Activated CD4-positive, alpha-beta T cell treated with anti-CD3 and anti-CD28 coated beads for 36 hours (primary cell): ENCODE measurements at regions not wholly inside any gene's neighbourhood (a gene's known extent, or its start where the extent isn't known, plus 50 kb on each side); places are given as distances from the start of the nearest gene placed in this dataset.
A peak's percentile ranks its signal among the peaks of the same experiment; 100 is the strongest.

Experiments used
- ATAC-seq: fragments of 200-7000 bp; cut with Tn5 transposase; one replicate; pipeline ENCODE4 v1.10.0; 2021; ENCODE audit warnings: mild to moderate bottlenecking, moderate library complexity
- CTCF ChIA-PET: fragments of 350-600 bp; sonication (Branson Sonifier 250); formaldehyde crosslinking; loops from one replicate; lab custom pipeline; 2021; ENCODE audit warnings: antibody characterized with exemption; lab: Charles Lee
- POLR2A ChIA-PET: fragments of 350-600 bp; sonication (Branson Sonifier 250); formaldehyde crosslinking; loops from one replicate; lab custom pipeline; 2021; ENCODE audit warnings: antibody characterized with exemption, inconsistent platforms; lab: Charles Lee
- DNase-seq: peaks from one replicate; pipeline ENCODE4 v3.0.0-alpha.2; 2020
- H3K27ac Mint-ChIP-seq: one replicate; pipeline ENCODE4 v1.8.0; 2021; ENCODE audit warnings: mixed read lengths
- H3K27me3 Mint-ChIP-seq: one replicate; pipeline ENCODE4 v1.8.0; 2021; ENCODE audit warnings: mixed read lengths
- H3K36me3 Mint-ChIP-seq: one replicate; pipeline ENCODE4 v1.8.0; 2021; ENCODE audit warnings: low read depth, mixed read lengths
- H3K4me1 Mint-ChIP-seq: one replicate; pipeline ENCODE4 v1.8.0; 2021; ENCODE audit warnings: mixed read lengths
- H3K4me3 Mint-ChIP-seq: one replicate; pipeline ENCODE4 v1.8.0; 2021; ENCODE audit warnings: mild to moderate bottlenecking, moderate library complexity, mixed read lengths
- H3K9me3 Mint-ChIP-seq: one replicate; pipeline ENCODE4 v1.8.0; 2021; ENCODE audit warnings: low read depth, mixed read lengths
- intact Hi-C, 2 experiments: fragments of 100-400 bp; cut with DNase I in 1 of 2; cut with micrococcal nuclease in 1 of 2; formaldehyde crosslinking; loops; one replicate each; pipeline versions ENCODE4 v1.14.2 to v1.15.1; 2022 to 2024; cut with DNase I, micrococcal nuclease

DNA sequence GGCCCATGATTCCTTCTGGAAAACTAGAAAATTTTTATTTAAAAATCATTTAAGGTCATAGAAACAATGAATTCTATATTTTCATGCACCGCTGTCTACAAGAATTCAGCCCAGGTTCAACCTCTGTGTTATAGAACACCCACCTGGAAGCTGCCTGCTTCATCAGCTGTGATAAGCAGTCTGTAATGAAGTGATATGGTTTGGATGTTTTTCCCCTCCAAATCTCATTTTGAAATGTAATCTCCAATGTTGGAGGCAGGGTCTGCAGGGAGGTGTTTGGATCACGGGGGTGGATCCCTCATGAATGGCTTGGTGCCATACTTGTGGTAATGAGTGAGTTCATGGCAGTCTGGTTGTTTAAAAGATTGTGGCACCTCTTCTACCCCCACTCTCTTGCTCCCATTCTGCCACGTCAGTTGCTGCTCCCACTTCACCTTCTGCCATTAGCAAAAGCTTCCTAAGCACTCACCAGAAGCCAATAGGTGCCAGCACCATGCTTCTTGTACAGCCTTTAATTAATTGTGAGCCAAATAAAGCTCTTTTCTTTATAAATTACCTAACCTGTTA is 55.6 kb downstream of the MRPL32 start:
- Mint-ChIP-seq H3K9me3 (peaks cover 3% of the 10 kb centered on the region), H3K36me3 (no peaks in the 10 kb centered on the region), H3K27me3 (peaks cover 18% of the 10 kb centered on the region), H3K4me1 (no peaks in the 10 kb centered on the region), H3K27ac (no peak overlapping the region), H3K4me3 (no peak overlapping the region)
- no peak for DNase-seq
- POLR2A ChIA-PET = no interaction called here
- no peak for ATAC-seq
- CTCF ChIA-PET = no interaction called here
- intact Hi-C loops = no loop called here

DNA sequence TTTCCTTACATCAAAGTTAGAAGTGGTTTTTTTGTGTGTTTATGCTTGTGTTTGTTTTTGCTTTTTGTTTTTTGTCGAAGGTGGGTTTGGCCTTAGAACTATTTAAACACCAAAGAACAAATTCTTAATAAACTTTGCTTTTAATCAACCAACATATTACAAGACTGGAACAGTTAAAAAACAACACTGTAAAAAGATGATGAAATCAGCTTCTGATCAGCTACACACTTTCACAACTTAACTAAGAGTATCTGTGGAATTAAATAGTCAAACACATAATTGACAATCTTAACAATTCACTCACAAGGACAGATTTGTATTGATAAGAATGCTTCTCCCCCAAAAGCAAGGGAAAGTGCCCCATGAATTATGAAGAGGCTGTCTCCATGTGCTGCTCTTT is 58.8 kb downstream of the MRPL32 start:
- no peak for ATAC-seq

DNA sequence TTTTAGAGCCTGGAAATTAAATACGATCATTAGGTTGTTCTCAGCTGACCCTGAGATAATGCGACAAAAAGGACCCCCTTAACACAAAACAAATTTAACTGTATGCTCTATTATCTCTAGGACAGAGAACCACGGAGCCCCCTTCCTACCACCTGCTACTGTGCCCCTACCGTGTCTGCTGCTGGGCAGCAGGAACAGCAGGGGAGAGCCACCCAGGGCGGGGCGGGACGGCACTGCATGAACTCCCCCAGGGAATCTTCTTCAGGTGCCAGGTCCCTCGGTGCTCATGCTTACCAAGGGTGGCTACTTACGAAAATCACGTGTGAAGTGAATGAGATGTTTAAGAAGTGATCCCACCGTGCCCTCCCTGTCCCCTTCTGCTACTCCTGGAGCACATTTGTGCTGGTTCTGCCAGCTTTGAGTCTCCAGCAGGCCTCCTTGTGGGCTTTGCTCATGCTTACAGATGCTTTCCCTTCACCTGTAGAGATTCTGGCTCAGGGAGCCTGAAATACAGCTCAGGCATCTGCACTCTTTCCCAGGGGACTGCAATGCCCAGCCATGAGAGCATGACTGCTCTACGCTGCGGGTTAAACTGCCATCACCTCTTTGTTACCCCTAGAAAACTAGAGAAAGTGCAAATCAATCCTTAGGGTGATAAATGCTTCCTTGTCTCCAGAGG is 59.9 kb downstream of the MRPL32 start:
- CTCF ChIA-PET = interaction anchor here (1.1 kb wide), 1 partner anchor 10 kb away, joined by 3 read pairs; no protein-coding TSS in a partner anchor
- no peak overlapping the region for H3K27ac Mint-ChIP-seq
- peaks cover 13% of the 10 kb centered on the region for H3K27me3 Mint-ChIP-seq
- H3K4me3 Mint-ChIP-seq = no peak overlapping the region
- DNase-seq (no peak), ATAC-seq (no peak)
- intact Hi-C loops = no loop called here
- no peaks in the 10 kb centered on the region for H3K36me3 Mint-ChIP-seq
- H3K9me3 Mint-ChIP-seq = no peaks in the 10 kb centered on the region
- POLR2A ChIA-PET = no interaction called here
- no peaks in the 10 kb centered on the region for H3K4me1 Mint-ChIP-seq

More for the DNA sequence above, 58.8 kb downstream of the MRPL32 start:
- Mint-ChIP-seq H3K9me3 (no peaks in the 10 kb centered on the region), H3K27ac (no peak overlapping the region), H3K4me3 (no peak overlapping the region), H3K36me3 (no peaks in the 10 kb centered on the region), H3K27me3 (peaks cover 20% of the 10 kb centered on the region), H3K4me1 (no peaks in the 10 kb centered on the region)
- POLR2A ChIA-PET = no interaction called here
- no peak for DNase-seq
- intact Hi-C loops = no loop called here
- CTCF ChIA-PET = no interaction called here

DNA sequence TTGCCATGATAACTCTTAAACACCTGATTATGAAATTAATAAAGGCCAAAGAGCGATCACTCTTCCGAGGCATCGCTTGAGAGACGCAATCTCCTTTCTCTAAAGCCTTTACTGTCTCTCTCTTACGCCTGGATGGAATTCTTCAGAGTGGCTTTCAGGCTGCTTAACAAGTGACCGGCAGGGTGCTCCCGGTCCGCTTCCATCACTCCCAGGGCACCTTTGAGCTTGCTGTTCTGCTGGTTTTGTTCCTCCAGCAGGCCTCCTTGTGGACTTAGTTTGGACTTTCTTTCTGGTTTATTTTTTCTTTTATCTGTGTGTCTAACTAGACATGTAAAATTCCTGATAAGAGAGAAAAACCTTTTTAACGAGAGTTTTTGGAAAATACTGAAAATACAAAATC is 60.9 kb downstream of the MRPL32 start:
- intact Hi-C loops = no loop called here
- DNase-seq (no peak), ATAC-seq (no peak)
- Mint-ChIP-seq H3K4me3 (no peak overlapping the region), H3K36me3 (no peaks in the 10 kb centered on the region), H3K27me3 (peaks cover 10% of the 10 kb centered on the region), H3K9me3 (no peaks in the 10 kb centered on the region), H3K4me1 (no peaks in the 10 kb centered on the region), H3K27ac (no peak overlapping the region)
- CTCF ChIA-PET = no interaction called here
- POLR2A ChIA-PET = no interaction called here

DNA sequence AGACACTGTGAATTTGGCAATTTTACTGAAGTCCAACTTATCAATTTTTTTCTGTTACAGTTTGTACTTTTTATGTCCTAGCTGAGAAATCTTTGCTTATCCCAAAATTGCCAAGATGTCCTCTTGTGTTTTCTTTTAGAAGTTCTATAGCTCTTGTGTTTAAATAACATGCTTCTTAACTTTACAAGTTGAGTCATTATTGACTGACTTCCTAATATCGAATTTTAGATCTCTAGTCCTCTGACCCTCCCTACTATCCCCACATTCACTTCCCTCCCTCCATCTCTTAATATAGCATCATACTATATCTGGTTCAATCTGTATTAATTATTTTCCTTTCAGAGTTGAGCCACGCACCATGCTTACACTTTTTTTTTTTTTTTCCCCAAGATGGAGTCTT is 61.9 kb downstream of the MRPL32 start:
- H3K9me3 Mint-ChIP-seq = no peaks in the 10 kb centered on the region
- no peak for ATAC-seq
- CTCF ChIA-PET = no interaction called here

DNA sequence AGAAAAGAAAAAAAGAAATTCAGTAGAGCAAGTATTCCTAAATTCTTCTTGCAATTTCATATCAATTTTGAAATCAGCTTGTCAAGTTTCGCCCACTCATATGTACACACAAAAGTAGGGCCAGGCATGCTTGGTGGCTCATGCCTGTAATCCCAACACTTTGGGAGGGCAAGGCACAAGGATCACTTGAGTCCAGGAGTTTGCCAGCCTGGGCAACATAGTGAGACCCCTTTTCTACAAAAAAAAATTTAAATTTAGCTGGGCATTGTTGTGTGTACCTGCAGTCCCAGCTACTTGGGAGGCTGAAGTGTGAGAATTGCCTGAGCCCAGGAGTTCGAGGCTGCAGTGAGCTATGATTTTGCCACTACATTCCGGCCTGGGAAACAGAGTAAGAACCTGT is 65.4 kb downstream of the MRPL32 start:
- no peak for ATAC-seq
- Mint-ChIP-seq H3K27me3 (peaks cover 19% of the 10 kb centered on the region), H3K27ac (no peak overlapping the region), H3K4me3 (no peak overlapping the region), H3K36me3 (no peaks in the 10 kb centered on the region), H3K9me3 (no peaks in the 10 kb centered on the region), H3K4me1 (no peaks in the 10 kb centered on the region)
- ChIA-PET POLR2A (no interaction called here), CTCF (no interaction called here)
- intact Hi-C loops = no loop called here
- DNase-seq = no peak

More for the DNA sequence above, 61.9 kb downstream of the MRPL32 start:
- POLR2A ChIA-PET = no interaction called here
- Mint-ChIP-seq H3K27ac (no peak overlapping the region), H3K36me3 (no peaks in the 10 kb centered on the region), H3K4me3 (no peak overlapping the region), H3K27me3 (peaks cover 12% of the 10 kb centered on the region), H3K4me1 (no peaks in the 10 kb centered on the region)
- intact Hi-C loops = no loop called here
- DNase-seq = no peak

DNA sequence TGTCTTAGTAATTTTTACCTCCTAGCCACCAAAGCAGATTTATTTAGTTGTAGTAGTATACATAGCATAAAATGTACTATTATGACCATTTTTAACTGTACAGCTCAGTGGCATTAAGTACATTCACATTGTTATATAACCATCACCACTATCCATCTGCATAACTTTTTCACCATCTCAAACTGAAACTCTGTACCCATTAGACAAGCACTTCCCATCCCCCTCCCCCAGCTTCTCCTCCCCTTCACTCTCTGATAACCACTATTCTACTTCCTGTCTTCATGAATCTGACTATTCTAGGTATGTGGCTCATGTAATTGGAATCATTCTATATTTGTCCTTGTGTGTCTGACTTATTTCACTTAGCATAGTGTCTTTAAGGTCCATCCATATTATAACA is 71.9 kb downstream of the MRPL32 start:
- DNase-seq = peak; percentile 12
- CTCF ChIA-PET = interaction anchor here (0.7 kb wide), 1 partner anchor 328 kb away, joined by 3 read pairs; no protein-coding TSS in a partner anchor

DNA sequence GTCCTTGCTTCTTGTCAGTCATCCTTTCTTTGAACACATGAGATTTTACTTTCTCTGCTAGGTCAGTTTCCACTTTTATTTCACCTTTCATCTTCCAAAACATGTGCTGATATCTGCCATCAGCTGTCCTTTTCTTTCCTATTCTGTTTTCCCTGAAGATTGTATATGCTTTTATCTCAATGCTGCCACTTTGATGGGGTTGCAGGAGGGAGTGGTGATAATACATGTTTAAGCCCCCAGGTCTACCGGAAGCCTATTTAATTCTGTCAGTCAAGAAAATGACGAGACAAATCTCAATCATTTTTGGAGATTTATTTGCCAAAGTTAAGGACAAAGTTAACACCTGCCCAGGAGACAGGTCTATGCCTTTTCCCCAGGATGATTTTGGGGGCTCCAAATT is 73.8 kb downstream of the MRPL32 start:
- ChIA-PET CTCF (interaction anchor here (1.0 kb wide), 1 partner anchor 65 kb away, joined by 3 read pairs; no protein-coding TSS in a partner anchor), POLR2A (no interaction called here)
- no peak overlapping the region for H3K27ac Mint-ChIP-seq
- DNase-seq (no peak), ATAC-seq (no peak)
- no peaks in the 10 kb centered on the region for H3K36me3 Mint-ChIP-seq
- intact Hi-C loops = no loop called here
- H3K4me3 Mint-ChIP-seq = no peak overlapping the region
- H3K27me3 Mint-ChIP-seq = peaks cover 23% of the 10 kb centered on the region
- H3K4me1 Mint-ChIP-seq = peaks cover 5% of the 10 kb centered on the region
- H3K9me3 Mint-ChIP-seq = no peaks in the 10 kb centered on the region

More for the DNA sequence above, 71.9 kb downstream of the MRPL32 start:
- Mint-ChIP-seq H3K4me1 (peaks cover 5% of the 10 kb centered on the region), H3K4me3 (no peak overlapping the region), H3K27me3 (peaks cover 27% of the 10 kb centered on the region), H3K9me3 (no peaks in the 10 kb centered on the region), H3K27ac (no peak overlapping the region), H3K36me3 (no peaks in the 10 kb centered on the region)
- peak; percentile 23 for ATAC-seq
- POLR2A ChIA-PET = no interaction called here
- intact Hi-C loops = no loop called here

DNA sequence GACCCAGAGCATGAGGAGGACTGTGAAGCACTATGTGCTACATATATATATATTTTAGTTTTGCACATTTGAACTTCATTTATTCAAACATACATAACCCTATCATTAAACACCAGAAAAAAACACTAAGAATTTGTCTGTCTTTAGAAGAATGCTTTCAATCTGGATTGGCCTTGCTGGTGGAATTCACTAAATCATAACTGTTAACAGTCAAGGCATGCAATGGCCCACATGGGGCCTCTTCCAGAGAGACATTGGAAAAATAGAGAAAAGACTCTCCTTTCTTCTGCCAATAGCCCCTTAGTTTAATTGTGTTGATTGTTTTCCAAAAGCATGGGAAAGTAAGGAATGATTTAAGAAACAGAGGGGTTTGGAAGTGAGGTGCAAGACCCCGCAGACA is 77.9 kb downstream of the MRPL32 start:
- ChIA-PET CTCF (no interaction called here), POLR2A (no interaction called here)
- intact Hi-C loops = no loop called here
- Mint-ChIP-seq H3K27me3 (peaks cover 30% of the 10 kb centered on the region), H3K27ac (no peak overlapping the region), H3K4me1 (no peaks in the 10 kb centered on the region), H3K36me3 (no peaks in the 10 kb centered on the region), H3K4me3 (no peak overlapping the region), H3K9me3 (peaks cover 5% of the 10 kb centered on the region)
- no peak for DNase-seq
- no peak for ATAC-seq

DNA sequence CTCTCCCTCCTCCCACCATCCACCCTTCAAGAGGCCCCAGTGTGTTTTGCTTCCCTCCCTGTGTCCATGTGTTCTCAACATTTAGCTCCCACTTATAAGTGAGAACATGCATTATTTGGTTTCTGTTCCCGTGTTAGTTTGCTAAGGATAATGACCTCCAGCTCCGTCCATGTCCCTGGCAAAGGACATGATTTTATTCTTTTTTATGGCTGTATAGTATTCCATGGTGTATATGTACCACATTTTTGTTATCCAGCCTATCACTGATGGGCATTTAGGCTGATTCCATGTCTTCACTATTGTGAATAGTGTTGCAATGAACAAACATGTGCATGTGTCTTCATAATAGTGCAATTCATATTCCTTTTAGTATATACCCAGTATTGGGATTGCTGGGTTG is 79.7 kb downstream of the MRPL32 start:
- CTCF ChIA-PET = no interaction called here
- Mint-ChIP-seq H3K27ac (no peak overlapping the region), H3K9me3 (peaks cover 5% of the 10 kb centered on the region), H3K27me3 (peaks cover 25% of the 10 kb centered on the region), H3K4me1 (no peaks in the 10 kb centered on the region), H3K36me3 (no peaks in the 10 kb centered on the region), H3K4me3 (no peak overlapping the region)
- DNase-seq = no peak
- POLR2A ChIA-PET = no interaction called here
- ATAC-seq = no peak
- intact Hi-C loops = no loop called here

DNA sequence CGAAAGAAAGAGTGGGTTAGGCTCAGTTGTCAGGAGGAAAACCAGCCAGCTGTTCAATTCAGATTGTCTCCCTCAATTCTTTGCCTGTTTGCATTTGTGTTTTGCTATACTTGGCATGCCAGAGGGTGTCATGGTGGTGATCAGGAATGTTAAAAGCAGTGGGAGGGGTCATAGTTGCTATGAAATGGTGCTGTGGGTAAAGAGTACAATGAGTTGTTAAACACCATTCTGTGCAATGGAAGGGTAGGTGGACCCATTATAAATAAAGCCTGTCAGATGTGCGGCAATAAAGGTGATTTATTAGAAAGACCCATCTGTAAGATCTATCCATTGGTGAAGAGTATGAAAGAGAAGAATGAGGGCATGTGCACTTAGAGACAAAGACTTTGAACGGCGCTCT is 82.2 kb downstream of the MRPL32 start:
- intact Hi-C loops = no loop called here
- ATAC-seq (no peak), DNase-seq (no peak)
- Mint-ChIP-seq H3K27ac (no peak overlapping the region), H3K9me3 (peaks cover 5% of the 10 kb centered on the region), H3K36me3 (no peaks in the 10 kb centered on the region), H3K4me1 (no peaks in the 10 kb centered on the region), H3K4me3 (no peak overlapping the region), H3K27me3 (peaks cover 23% of the 10 kb centered on the region)
- ChIA-PET POLR2A (no interaction called here), CTCF (no interaction called here)

DNA sequence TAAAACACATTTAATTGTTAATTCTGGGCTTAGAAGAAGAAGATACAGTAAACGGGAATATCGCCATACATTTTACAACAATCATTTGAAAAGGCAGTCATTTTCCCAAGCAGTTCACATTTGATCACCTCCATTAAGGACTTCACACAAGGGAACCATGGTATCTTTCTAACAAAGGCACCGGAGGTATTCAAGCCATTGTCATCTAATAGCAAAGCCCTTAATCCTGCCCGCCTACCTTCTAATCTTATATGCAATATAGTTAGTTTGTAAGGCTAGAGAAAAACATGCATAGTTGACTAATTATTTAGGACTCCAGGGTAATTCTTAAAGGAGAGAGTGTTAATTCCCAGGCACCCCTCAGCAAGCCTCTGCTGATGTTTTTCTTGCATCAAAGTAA is 83.1 kb downstream of the MRPL32 start:
- no peak for DNase-seq
- intact Hi-C loops = no loop called here
- ATAC-seq = no peak
- Mint-ChIP-seq H3K4me1 (no peaks in the 10 kb centered on the region), H3K27ac (no peak overlapping the region), H3K4me3 (no peak overlapping the region), H3K9me3 (peaks cover 5% of the 10 kb centered on the region), H3K36me3 (no peaks in the 10 kb centered on the region), H3K27me3 (peaks cover 24% of the 10 kb centered on the region)
- ChIA-PET POLR2A (no interaction called here), CTCF (no interaction called here)
